ENCODE measurements at regions not wholly inside any gene's neighbourhood (a gene's known extent, or its start where the extent isn't known, plus 50 kb on each side); places are given as distances from the start of the nearest gene placed in this dataset.

DNA sequence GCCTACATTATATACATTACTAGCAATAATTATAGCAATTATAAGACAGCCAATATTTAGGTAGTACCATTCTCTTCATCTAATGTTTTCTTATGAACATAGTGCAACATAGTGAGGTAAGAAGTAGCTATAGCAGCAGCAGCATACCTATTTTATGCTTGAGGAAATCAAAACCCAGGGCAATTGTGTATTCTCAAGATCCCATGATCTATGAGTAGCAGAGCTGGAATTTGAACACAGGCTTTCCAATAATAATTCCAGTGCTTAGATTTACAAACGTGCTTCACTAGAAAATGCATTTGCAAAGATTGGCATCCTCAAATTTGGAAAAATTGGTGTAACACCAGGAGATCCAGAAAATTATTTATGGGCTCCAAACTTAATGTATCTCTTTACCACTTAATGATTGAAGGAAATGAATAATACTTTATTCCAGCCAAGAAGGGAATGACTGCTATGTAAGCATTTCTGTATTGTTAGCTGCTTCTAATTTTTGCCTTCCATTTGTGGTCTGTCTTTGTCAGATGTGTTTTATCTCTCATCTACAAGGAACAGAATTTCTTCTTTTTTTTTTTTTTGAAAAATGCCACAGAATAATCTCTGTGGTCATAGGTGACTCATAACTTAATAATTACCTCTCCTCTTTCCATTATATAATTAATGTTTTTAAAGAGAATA is 451.1 kb downstream of the ARAP2 start:
- TF ChIP-seq ZFP30 (CRISPR knock-in tag; IDR thresholded peaks at IDR 0.05) (no peak), CSDC2 (CRISPR knock-in tag; IDR thresholded peaks at IDR 0.05) (no peak), SNAI2 (CRISPR knock-in tag; IDR thresholded peaks at IDR 0.05) (no peak), ISL1 (CRISPR knock-in tag; IDR thresholded peaks at IDR 0.05) (no peak), ESRRG (CRISPR knock-in tag; IDR thresholded peaks at IDR 0.05) (no peak)
- TF ChIP-seq, protein P1, sequence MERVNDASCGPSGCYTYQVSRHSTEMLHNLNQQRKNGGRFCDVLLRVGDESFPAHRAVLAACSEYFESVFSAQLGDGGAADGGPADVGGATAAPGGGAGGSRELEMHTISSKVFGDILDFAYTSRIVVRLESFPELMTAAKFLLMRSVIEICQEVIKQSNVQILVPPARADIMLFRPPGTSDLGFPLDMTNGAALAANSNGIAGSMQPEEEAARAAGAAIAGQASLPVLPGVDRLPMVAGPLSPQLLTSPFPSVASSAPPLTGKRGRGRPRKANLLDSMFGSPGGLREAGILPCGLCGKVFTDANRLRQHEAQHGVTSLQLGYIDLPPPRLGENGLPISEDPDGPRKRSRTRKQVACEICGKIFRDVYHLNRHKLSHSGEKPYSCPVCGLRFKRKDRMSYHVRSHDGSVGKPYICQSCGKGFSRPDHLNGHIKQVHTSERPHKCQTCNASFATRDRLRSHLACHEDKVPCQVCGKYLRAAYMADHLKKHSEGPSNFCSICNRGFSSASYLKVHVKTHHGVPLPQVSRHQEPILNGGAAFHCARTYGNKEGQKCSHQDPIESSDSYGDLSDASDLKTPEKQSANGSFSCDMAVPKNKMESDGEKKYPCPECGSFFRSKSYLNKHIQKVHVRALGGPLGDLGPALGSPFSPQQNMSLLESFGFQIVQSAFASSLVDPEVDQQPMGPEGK (CRISPR knock-in tag; IDR thresholded peaks at IDR 0.05; ENCODE audit: borderline replicate concordance) = no peak
- TF ChIP-seq, protein P2, sequence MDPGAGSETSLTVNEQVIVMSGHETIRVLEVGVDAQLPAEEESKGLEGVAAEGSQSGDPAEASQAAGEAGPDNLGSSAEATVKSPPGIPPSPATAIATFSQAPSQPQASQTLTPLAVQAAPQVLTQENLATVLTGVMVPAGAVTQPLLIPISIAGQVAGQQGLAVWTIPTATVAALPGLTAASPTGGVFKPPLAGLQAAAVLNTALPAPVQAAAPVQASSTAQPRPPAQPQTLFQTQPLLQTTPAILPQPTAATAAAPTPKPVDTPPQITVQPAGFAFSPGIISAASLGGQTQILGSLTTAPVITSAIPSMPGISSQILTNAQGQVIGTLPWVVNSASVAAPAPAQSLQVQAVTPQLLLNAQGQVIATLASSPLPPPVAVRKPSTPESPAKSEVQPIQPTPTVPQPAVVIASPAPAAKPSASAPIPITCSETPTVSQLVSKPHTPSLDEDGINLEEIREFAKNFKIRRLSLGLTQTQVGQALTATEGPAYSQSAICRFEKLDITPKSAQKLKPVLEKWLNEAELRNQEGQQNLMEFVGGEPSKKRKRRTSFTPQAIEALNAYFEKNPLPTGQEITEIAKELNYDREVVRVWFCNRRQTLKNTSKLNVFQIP (CRISPR knock-in tag; IDR thresholded peaks at IDR 0.05; ENCODE audit: borderline replicate concordance, low read depth) = no peak

Data from SK-N-SH treated with all-trans-retinoic acid at 6 μM for 48 hours (cell line).